HCT116 (cell line): ENCODE measurements at regions not wholly inside any gene's neighbourhood (a gene's known extent, or its start where the extent isn't known, plus 50 kb on each side); places are given as distances from the start of the nearest gene placed in this dataset.

Experiments used
- ATAC-seq: fragments of 200-7000 bp; cut with Tn5 transposase; 2 replicates; pipeline ENCODE4 v1.9.1; 2020; ENCODE audit warnings: mild to moderate bottlenecking, moderate library complexity
- BruUV-seq: library from RNA; stranded (reverse); fragments of 400-500 nt; replicated peaks from 2 replicates; lab custom pipeline; 2021; lab: Mats Ljungman, UMichigan
- CTCF ChIA-PET: fragments of 300-600 bp; sonication (Branson Sonifier 250); formaldehyde crosslinking; loops from one replicate; lab custom pipeline; 2021; ENCODE audit warnings: antibody characterized with exemption; lab: Charles Lee
- POLR2A ChIA-PET: fragments of 300-600, 350-600 bp; sonication (Branson Sonifier 250); formaldehyde crosslinking; loops from one replicate; lab custom pipeline; 2021; ENCODE audit warnings: antibody characterized with exemption; lab: Charles Lee
- RAD21 ChIA-PET, 2 experiments: fragments of 300-600 bp; sonication (Branson Sonifier 250); formaldehyde crosslinking; loops; one replicate each; lab custom pipeline; 2023; ENCODE audit warnings: low total read pairs in 2 of 2; ENCODE audit not compliant: uncharacterized antibody in 2 of 2, unreplicated experiment in 2 of 2, low non-redundant PET in 1 of 2; lab: Charles Lee
- DNase-seq: peaks from one replicate; pipeline ENCODE4 v3.0.0-alpha.2; 2010; ENCODE audit warnings: low read depth, low spot score
- H2AFZ ChIP-seq: fragments of 200-600 bp; shearing (Covaris generic), sonication (generic); 2 replicates; pipeline ENCODE4 v1.6.1; 2017; ENCODE audit warnings: low read depth, mixed run types, mixed read lengths, antibody characterized with exemption, low read length; ENCODE audit not compliant: poor library complexity, severe bottlenecking
- H3K27ac ChIP-seq: 2 replicates; pipeline ENCODE4 v1.5.1; 2012; ENCODE audit warnings: low read depth, low read length
- H3K27me3 ChIP-seq: fragments of 200-600 bp; sonication (generic); 2 replicates; pipeline ENCODE4 v1.6.1; 2016; ENCODE audit warnings: mixed run types, low read length, mixed read lengths; ENCODE audit not compliant: insufficient read depth
- H3K36me3 ChIP-seq, 2 experiments: fragments of 200-500 bp in 1 of 2; fragments of 200-600 bp in 1 of 2; sonication (Bioruptor generic) in 1 of 2; sonication (generic) in 1 of 2; 2 replicates each; pipeline versions ENCODE4 v1.5.1 to v1.6.1; 2014 to 2016; ENCODE audit warnings: low read length in 2 of 2, inconsistent platforms in 1 of 2, mixed read lengths in 1 of 2, mixed run types in 1 of 2; ENCODE audit not compliant: insufficient read depth in 2 of 2, control insufficient read depth in 1 of 2
- H3K4me1 ChIP-seq, 2 experiments: fragments of 200-600 bp in 1 of 2; sonication (generic) in 1 of 2; 2 replicates each; pipeline versions ENCODE4 v1.5.1 to v1.6.1; 2012 to 2017; ENCODE audit warnings: low read length in 2 of 2, inconsistent platforms in 1 of 2, mild to moderate bottlenecking in 1 of 2, mixed read lengths in 1 of 2, mixed run types in 1 of 2, moderate library complexity in 1 of 2; ENCODE audit not compliant: insufficient read depth in 2 of 2, control insufficient read depth in 1 of 2
- H3K4me2 ChIP-seq: fragments of 200-600 bp; sonication (generic); 2 replicates; pipeline ENCODE4 v1.6.1; 2017; ENCODE audit warnings: mixed run types, low read length, mixed read lengths
- H3K4me3 ChIP-seq, 2 experiments: fragments of 200-600 bp in 1 of 2; sonication (generic) in 1 of 2; replicated peaks in 1 of 2; 2 replicates each; pipeline ENCODE4 v1.5.1; 2011 to 2016; ENCODE audit warnings: low read length in 2 of 2, control low read depth in 1 of 2, low read depth in 1 of 2, mild to moderate bottlenecking in 1 of 2, mixed read lengths in 1 of 2, mixed run types in 1 of 2
- H3K79me2 ChIP-seq: fragments of 200-600 bp; sonication (generic); 2 replicates; pipeline ENCODE4 v1.6.1; 2017; ENCODE audit warnings: mild to moderate bottlenecking, mixed run types, low read length, moderate library complexity, mixed read lengths; ENCODE audit not compliant: insufficient read depth
- H3K9ac ChIP-seq: fragments of 200-600 bp; sonication (generic); 2 replicates; pipeline ENCODE4 v1.6.1; 2016; ENCODE audit warnings: low read length, mixed read lengths
- H3K9me2 ChIP-seq: fragments of 200-600 bp; sonication (generic), shearing (Covaris generic); 2 replicates; pipeline ENCODE4 v1.6.1; 2017; ENCODE audit warnings: mixed run types, mild to moderate bottlenecking, moderate library complexity; ENCODE audit not compliant: insufficient read depth
- H3K9me3 ChIP-seq, 2 experiments: fragments of 200-500 bp in 1 of 2; fragments of 200-600 bp in 1 of 2; sonication (Bioruptor generic) in 1 of 2; sonication (generic) in 1 of 2; 2 replicates each; pipeline ENCODE4 v1.6.1; 2014 to 2017; ENCODE audit warnings: low read length in 2 of 2, mixed read lengths in 2 of 2, inconsistent platforms in 1 of 2, low read depth in 1 of 2, mild to moderate bottlenecking in 1 of 2, mixed run types in 1 of 2, moderate library complexity in 1 of 2; ENCODE audit not compliant: control insufficient read depth in 1 of 2, insufficient read depth in 1 of 2
- H4K20me1 ChIP-seq: fragments of 200-600 bp; sonication (generic), shearing (Covaris generic); 2 replicates; pipeline ENCODE4 v1.6.1; 2017; ENCODE audit warnings: mixed run types, mild to moderate bottlenecking, moderate library complexity; ENCODE audit not compliant: insufficient read depth
- JUND ChIP-seq: IDR thresholded peaks from 2 replicates; pipeline ENCODE4 v1.6.1; 2012
- MAX ChIP-seq: IDR thresholded peaks from 2 replicates; pipeline ENCODE4 v1.6.1; 2012
- REST ChIP-seq: IDR thresholded peaks from 2 replicates; pipeline ENCODE4 v1.6.1; 2012; ENCODE audit warnings: low read depth
- SIN3A ChIP-seq: IDR thresholded peaks from 2 replicates; pipeline ENCODE4 v1.6.1; 2012; ENCODE audit warnings: low read depth
- SRF ChIP-seq: IDR thresholded peaks from 2 replicates; pipeline ENCODE4 v1.6.1; 2012; ENCODE audit warnings: low read depth
- YY1 ChIP-seq: IDR thresholded peaks from 2 replicates; pipeline ENCODE4 v1.6.1; 2011; ENCODE audit warnings: low read length, low read depth, moderate library complexity, mild to moderate bottlenecking; ENCODE audit not compliant: insufficient replicate concordance; ENCODE audit errors: extremely low read depth
- ZBTB33 ChIP-seq: IDR thresholded peaks from 2 replicates; pipeline ENCODE4 v1.6.1; 2011; ENCODE audit warnings: mild to moderate bottlenecking, low read length, moderate library complexity; ENCODE audit not compliant: insufficient replicate concordance; ENCODE audit errors: extremely low read depth
- intact Hi-C: fragments of 100-400 bp; cut with micrococcal nuclease; formaldehyde crosslinking; loops from 2 replicates; pipeline ENCODE4 v1.10.0; 2022
- TF ChIP-seq, protein P1 (sequence below), 3 experiments: fragments of 200-600 bp in 1 of 3; sonication (generic) in 1 of 3; IDR thresholded peaks in 2 of 3; conservative IDR thresholded peaks in 1 of 3; 2 replicates each; pipeline ENCODE4 v1.5.1; 2012 to 2017; ENCODE audit warnings: low read depth in 2 of 3, low read length in 2 of 3, antibody characterized with exemption in 1 of 3, borderline replicate concordance in 1 of 3, control low read depth in 1 of 3, mild to moderate bottlenecking in 1 of 3, mixed read lengths in 1 of 3, mixed run types in 1 of 3, moderate library complexity in 1 of 3; ENCODE audit not compliant: insufficient read depth in 1 of 3

- H3K4me2 ChIP-seq = no peak overlapping the region
- intact Hi-C loops = no loop called here
- no peak for DNase-seq
- ChIA-PET POLR2A (no interaction called here), CTCF (no interaction called here), RAD21 (no interaction called here)
- no peak overlapping the region for H3K4me3 ChIP-seq
- H3K4me1 ChIP-seq = no peaks in the 10 kb centered on the region
- no peaks in the 10 kb centered on the region for H3K79me2 ChIP-seq
- H3K27ac ChIP-seq = no peak overlapping the region
- no peaks in the 10 kb centered on the region for H3K27me3 ChIP-seq
- H4K20me1 ChIP-seq = no peaks in the 10 kb centered on the region
- no peak overlapping the region for H2AFZ ChIP-seq
- H3K9me3 ChIP-seq = no peaks in the 10 kb centered on the region
- no peak for ATAC-seq
- no TSS peak for BruUV-seq
- no peak overlapping the region for H3K9ac ChIP-seq
- TF ChIP-seq SIN3A (no peak), JUND (no peak), MAX (no peak), REST (no peak), YY1 (no peak), ZBTB33 (no peak), SRF (no peak)
- TF ChIP-seq, protein P1, sequence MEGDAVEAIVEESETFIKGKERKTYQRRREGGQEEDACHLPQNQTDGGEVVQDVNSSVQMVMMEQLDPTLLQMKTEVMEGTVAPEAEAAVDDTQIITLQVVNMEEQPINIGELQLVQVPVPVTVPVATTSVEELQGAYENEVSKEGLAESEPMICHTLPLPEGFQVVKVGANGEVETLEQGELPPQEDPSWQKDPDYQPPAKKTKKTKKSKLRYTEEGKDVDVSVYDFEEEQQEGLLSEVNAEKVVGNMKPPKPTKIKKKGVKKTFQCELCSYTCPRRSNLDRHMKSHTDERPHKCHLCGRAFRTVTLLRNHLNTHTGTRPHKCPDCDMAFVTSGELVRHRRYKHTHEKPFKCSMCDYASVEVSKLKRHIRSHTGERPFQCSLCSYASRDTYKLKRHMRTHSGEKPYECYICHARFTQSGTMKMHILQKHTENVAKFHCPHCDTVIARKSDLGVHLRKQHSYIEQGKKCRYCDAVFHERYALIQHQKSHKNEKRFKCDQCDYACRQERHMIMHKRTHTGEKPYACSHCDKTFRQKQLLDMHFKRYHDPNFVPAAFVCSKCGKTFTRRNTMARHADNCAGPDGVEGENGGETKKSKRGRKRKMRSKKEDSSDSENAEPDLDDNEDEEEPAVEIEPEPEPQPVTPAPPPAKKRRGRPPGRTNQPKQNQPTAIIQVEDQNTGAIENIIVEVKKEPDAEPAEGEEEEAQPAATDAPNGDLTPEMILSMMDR (IDR thresholded peaks at IDR 0.05 in 2 of 3, conservative IDR thresholded peaks at IDR 0.05 in 1 of 3; ENCODE audit: borderline replicate concordance in 1 of 3, insufficient read depth in 1 of 3, low read depth in 2 of 3, low read length in 2 of 3) = no peak
- H3K36me3 ChIP-seq = no peaks in the 10 kb centered on the region
- no peaks in the 10 kb centered on the region for H3K9me2 ChIP-seq
Observed at GRCh38 chr13:47220453-47221140, 323.7 kb upstream of the HTR2A start.
